GM12872 (cell line): ENCODE measurements at regions not wholly inside any gene's neighbourhood (a gene's known extent, or its start where the extent isn't known, plus 50 kb on each side); places are given as distances from the start of the nearest gene placed in this dataset.

ENCODE experiments used
- TF ChIP-seq, protein P1 (sequence below): IDR thresholded peaks from 3 replicates; pipeline ENCODE4 v1.5.1; 2011; ENCODE audit warnings: low read depth, mild to moderate bottlenecking, low read length, moderate library complexity; ENCODE audit not compliant: insufficient read depth

DNA sequence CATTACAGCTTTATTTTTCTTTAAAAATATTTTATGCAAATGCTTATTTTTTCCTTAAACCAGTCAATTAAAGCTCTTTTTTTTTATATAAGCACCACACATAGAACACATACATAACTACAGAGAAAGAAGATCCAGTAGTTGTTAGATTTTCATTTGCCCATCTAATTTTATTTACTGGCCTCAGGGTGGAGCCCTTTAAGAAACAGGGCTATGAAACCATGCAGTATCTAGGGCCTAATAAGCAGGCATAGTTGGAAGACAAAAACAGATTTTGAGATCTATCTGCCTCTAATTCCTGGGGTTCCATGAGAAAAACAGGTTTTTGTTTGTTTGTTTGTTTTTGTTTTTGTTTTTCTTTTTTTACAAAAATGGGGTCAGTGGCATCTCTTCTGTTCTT, 120.6 kb downstream of the BCHE start:
- TF ChIP-seq, protein P1, sequence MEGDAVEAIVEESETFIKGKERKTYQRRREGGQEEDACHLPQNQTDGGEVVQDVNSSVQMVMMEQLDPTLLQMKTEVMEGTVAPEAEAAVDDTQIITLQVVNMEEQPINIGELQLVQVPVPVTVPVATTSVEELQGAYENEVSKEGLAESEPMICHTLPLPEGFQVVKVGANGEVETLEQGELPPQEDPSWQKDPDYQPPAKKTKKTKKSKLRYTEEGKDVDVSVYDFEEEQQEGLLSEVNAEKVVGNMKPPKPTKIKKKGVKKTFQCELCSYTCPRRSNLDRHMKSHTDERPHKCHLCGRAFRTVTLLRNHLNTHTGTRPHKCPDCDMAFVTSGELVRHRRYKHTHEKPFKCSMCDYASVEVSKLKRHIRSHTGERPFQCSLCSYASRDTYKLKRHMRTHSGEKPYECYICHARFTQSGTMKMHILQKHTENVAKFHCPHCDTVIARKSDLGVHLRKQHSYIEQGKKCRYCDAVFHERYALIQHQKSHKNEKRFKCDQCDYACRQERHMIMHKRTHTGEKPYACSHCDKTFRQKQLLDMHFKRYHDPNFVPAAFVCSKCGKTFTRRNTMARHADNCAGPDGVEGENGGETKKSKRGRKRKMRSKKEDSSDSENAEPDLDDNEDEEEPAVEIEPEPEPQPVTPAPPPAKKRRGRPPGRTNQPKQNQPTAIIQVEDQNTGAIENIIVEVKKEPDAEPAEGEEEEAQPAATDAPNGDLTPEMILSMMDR: no peak

DNA sequence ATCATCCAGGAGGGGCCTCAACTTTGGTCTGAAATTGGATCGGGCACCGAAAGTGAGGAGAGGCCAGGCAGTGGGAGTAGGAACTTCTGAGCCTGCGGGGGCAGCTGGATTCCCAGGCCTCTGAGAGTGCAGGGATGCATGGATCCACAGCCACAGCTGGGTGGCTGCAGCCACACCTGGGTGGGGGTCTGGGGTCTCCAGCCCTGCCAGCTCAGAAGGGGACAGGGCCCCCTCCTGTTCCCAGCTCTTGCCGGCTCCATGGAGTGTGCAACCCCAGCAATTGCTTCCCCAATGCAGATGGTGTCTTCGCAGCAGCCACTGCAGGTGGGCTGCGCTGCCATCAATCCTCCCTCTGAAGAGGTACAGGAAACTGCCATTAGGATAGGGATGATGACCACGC, 123.7 kb downstream of the BCHE start:
- TF ChIP-seq, protein P1: no peak

DNA sequence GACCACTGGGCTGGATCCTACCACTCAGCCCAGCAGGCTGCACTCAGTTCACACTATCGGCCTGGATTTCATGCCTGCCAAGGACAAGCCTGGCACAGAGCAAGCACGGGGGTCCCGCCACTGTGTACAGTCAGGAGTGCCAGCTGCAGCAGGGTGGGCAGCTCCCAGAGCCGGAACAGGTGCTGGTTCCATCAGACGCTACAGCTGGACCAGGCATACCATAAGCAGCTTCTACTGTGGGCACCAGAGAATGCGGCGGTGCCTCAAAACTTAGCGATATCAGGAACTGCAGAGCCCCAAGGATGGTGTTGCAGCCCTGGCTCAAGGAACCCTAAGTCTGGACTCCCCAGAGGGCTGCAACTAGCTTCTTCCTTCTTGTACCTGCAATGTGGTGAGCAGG, 124.8 kb downstream of the BCHE start:
- TF ChIP-seq, protein P1: no peak

DNA sequence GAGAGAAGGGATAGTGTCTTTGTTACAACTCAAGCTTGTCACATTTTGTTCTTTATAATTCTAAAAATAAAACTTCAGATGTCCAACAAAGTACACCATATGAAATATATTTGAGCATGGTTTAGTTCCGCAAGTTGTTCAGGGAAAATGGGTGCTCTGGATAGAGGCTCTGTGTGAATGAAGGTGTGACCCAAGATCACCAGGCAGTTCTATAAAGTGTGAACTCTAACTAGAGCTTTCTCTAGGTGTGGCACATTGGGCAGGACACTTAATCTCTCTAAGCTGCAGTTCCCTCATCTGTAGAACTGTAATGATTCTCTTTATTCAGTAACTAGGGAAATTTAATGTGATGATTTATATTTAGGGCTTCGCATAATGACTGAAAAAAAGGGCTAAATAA, 139.3 kb downstream of the BCHE start:
- TF ChIP-seq, protein P1: no peak

DNA sequence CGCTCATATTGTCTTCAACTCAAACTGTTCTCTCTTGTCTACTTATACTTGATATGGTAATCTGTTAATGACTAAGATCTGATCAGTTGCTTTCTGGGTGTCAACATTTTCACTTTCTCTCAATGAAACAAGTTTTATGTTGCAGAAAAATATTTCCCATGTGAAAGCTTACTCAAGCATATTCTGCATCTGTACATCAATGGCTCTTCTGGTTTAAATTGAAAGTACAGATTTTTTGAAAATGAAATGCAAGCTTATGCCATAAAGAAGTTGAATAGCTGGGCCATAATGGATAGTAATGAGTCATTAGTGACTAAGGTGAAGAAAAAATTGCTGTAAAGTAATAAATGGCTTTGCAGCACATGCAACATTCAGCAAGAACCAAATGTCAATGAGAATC, 140.7 kb downstream of the BCHE start:
- TF ChIP-seq, protein P1: no peak

DNA sequence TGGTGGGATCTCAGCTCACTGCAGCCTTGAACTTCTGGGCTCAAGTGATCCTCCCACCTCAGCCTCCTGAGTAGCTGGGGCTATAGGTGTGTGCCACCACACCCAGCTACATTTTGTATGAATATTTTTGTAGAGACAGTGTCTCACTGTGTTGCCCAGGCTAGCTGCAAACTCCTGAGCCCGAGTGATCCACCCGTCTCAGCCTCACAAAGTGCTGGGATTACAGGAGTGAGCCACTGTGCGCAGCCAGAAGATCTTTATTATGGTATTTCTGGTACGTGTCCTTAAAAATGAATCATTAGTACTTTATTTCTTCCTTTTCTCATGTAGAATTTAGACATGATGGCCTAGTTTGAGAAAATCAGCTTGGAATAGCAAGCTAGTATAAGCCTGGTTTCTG, 153.3 kb downstream of the BCHE start:
- TF ChIP-seq, protein P1: no peak

DNA sequence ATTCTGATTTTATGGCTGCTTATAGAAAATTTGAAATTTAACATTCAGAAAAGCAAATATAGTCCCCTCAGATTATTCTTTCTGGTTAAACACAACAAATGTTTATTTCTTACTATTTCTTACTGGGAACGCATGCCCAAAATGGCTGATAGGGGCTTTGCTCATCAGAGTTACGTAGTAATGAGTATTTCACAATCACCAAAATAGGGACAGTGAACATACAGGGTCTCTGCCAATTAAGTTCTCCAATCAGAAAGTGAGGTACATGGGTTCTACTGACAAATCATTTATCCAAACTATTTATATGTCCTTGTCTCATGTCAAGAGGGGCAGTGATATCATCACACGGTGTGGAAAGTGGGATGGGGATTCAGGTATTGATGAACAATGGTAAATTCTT, 154.5 kb downstream of the BCHE start:
- TF ChIP-seq, protein P1: no peak

DNA sequence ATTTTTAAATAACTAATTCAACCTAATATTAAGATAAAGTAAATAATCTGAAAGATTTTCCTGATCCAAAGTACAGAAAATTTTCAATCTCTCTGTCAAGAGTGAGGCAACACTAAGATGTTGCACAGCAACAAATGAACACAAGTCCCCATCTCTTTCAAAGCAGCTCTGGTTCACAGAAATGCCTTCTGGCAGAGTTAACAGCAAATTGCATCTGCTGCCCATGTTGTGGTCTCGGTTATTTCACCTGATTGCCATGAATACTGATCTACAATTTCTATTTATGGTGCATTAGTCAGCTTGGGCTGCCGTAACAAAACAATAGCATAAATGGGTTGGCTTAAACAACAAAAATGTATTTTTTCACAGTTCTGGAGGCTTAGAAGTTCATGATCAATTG, 167.3 kb downstream of the BCHE start:
- TF ChIP-seq, protein P1: no peak
